Mammary epithelial cell (primary cell): ENCODE measurements at regions not wholly inside any gene's neighbourhood (a gene's known extent, or its start where the extent isn't known, plus 50 kb on each side); places are given as distances from the start of the nearest gene placed in this dataset.

Source experiments
- EZH2 ChIP-seq: IDR thresholded peaks from 2 replicates; pipeline ENCODE4 v1.6.1; 2012; ENCODE audit warnings: low read length, inconsistent platforms, borderline replicate concordance
- TF ChIP-seq, protein P1 (sequence below), 2 donors: IDR thresholded peaks in 1 of 2; conservative IDR thresholded peaks in 1 of 2; 2 replicates each; pipeline ENCODE4 v1.5.1; 2011 to 2012; ENCODE audit warnings: inconsistent platforms in 2 of 2, low read length in 2 of 2, mild to moderate bottlenecking in 2 of 2, control low read depth in 1 of 2, low read depth in 1 of 2; ENCODE audit not compliant: insufficient read depth in 1 of 2; ENCODE audit errors: extremely low read depth in 1 of 2

DNA sequence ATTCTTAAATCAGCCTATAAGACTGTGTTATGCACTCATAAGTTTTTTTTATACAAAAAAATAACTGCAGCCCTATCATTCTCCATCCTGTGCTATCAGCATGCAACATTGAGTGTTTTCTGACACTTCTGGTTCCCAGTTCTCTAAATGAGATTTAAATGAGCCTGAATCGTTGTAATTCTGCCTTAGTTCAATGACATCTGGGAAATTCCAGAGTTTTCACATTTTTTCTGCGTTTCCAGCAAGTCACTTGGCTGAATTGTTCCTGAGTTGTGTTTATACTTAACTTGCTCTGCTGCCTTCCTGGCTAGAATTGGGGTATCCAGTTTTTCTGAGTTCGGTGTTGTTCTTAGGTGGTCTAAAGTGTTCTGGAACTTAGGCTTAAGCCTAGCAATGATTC is 636.1 kb upstream of the FZD8 start:
- TF ChIP-seq, protein P1, sequence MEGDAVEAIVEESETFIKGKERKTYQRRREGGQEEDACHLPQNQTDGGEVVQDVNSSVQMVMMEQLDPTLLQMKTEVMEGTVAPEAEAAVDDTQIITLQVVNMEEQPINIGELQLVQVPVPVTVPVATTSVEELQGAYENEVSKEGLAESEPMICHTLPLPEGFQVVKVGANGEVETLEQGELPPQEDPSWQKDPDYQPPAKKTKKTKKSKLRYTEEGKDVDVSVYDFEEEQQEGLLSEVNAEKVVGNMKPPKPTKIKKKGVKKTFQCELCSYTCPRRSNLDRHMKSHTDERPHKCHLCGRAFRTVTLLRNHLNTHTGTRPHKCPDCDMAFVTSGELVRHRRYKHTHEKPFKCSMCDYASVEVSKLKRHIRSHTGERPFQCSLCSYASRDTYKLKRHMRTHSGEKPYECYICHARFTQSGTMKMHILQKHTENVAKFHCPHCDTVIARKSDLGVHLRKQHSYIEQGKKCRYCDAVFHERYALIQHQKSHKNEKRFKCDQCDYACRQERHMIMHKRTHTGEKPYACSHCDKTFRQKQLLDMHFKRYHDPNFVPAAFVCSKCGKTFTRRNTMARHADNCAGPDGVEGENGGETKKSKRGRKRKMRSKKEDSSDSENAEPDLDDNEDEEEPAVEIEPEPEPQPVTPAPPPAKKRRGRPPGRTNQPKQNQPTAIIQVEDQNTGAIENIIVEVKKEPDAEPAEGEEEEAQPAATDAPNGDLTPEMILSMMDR (conservative IDR thresholded peaks at IDR 0.05 in 1 of 2, IDR thresholded peaks at IDR 0.05 in 1 of 2; ENCODE audit: extremely low read depth in 1 of 2, insufficient read depth in 1 of 2, low read depth in 1 of 2, low read length in 2 of 2) = no peak
- TF ChIP-seq EZH2 = no peak
